ENCODE measurements at regions not wholly inside any gene's neighbourhood (a gene's known extent, or its start where the extent isn't known, plus 50 kb on each side); places are given as distances from the start of the nearest gene placed in this dataset.

- DNase-seq (ENCODE audit: low read depth): no peak
These were observed 50.4 kb downstream of the RTL9 start for GRCh38 chrX:110408949-110409588.

- no peak for DNase-seq (ENCODE audit: low read depth)
These were observed 51.3 kb downstream of the RTL9 start for GRCh38 chrX:110409925-110410324.

DNA sequence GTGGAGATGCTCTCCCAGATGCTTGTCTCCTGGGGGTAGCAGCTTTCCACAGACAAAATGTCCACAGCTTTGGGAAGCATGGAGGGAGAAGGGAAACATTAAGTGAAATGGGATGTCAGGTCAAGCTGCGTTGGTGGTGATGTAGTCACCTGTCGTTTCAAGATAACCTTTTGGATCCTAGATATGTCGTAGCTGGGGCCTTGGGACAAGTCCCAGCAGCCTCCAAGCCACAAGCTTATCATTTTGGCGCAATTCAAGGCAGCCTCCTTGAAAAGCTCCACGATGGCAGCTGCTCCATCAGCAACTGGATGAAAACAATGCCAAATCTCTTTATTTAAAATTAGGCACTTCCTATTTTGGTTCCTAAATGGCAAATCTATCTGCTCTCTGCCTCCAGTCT is 52.0 kb downstream of the RTL9 start:
- no peak for DNase-seq (ENCODE audit: low read depth)

DNA sequence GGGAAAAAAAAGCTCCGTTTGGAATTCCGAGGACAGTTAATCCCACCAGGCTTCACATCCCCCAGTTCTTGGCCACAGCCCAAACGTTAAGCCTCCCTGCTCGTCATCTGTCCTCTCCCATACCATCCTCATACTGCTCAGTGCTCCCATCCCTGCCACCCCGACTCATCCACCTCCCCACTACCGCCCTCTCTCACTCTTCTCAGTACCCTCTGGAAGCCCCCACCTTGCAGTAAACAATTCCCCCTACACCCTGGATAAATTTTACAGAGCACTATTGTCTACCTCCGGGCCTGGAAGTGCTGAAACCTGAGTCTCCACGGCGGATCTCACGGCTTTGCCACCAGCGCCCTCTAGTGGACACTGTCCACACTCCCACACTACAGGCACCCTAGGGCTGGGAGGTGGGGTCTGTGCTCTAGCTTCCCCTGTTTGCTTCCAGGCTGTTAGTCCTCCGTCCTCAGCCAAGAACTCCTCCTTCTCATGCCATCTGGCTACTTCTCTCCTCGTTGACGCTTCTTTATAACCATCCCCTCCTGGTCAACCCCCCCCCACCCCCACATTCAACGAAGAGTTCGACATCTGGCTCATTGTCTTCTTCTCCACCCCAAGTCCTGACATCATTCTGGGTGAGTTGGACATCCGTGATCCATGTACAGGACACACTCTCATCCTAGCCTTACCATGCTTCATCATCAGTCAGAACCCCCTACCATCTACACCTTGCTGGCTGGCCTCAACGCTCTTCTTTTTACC is 54.5 kb downstream of the RTL9 start:
- no peak for DNase-seq (ENCODE audit: low read depth)

- no peak for DNase-seq (ENCODE audit: low read depth)
These were observed 55.1 kb downstream of the RTL9 start for GRCh38 chrX:110413727-110414124.

DNA sequence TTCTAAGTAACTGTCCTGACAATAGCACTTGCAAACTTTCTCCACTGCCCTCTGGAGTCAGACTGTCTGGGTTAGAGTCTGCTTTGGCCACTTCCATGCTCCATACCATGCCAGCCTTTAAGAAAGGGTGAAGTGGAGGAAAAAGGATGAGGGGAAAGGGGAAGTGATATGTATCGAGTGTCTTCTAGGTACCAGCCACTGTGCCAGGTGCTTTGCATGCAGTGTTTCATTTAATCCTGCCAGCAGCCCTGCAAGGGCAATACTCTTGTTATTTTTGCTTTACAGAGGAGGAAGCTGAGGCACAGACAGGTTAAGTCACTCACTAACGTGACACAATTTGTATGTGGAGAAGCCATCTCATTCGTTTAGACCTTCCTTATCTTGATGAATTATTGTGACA is 55.6 kb downstream of the RTL9 start:
- no peak for DNase-seq (ENCODE audit: low read depth)

- DNase-seq (ENCODE audit: low read depth): peak; percentile 67
These were observed 56.2 kb downstream of the RTL9 start for GRCh38 chrX:110414679-110415439.

- peak; percentile 65 for DNase-seq (ENCODE audit: low read depth)
These were observed 57.0 kb downstream of the RTL9 start for GRCh38 chrX:110415440-110416170.

DNA sequence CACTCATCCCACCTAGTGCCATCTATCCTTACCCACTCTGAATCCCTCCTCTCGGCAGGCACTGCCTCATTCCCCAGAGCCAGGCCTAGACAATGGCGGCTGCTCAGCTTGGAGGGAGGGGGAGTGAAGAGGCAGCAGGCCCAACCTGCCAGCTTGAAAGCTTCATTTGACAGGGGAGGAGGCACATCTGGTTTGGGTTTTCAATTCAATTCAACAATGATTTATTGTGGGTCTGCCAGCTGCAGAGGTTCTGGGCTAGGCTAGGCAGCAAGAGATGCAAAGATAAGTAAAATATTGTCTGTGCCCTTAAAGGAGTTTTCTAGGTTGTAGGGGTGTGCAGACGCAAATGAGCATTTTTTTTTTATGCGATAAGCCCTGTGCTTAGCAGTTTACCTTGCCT is 58.5 kb downstream of the RTL9 start:
- no peak for DNase-seq (ENCODE audit: low read depth)

DNA sequence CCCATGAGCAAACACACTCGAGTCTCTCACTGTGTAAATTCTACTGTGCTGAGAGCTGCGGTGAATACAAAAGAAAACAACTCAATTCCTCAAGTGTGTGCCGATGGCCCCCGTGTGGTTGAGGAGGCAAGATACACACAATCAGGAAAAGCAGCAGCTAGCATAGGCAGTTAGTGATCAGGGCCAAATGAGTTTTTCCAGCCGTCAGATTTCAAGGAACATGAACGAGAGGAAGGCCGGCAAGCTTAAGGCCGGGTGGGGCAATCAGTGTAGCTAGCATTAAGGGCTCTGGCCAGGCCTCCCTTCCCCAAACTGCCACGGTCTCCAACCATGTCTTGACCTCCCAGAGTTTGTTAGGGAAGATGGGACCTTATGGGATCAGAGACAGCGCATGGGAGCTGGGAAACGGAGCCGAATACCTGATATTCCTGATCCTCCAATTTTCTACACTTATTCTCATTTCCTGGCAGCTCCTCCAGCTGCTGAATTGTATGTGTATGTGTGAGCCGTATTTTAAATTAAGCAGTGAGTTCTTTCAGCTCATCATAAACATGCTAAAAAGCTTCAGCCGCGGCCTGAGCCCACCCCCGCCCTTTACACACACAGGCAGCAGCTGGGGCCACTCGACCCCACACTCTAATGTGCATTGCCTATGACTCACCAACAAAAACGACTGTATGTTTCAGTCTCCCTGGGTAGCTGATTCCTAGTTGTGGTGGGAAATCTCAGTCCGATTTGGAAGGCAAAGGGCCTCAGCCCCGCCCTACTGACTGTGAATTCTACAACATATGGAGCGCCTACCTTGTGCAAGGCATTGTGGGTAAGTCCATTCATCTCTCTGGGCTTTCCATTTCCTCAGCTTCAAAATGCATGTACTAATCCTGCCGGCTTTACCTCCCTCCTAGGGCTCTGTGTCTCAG is 59.9 kb downstream of the RTL9 start:
- DNase-seq (ENCODE audit: low read depth): no peak

DNA sequence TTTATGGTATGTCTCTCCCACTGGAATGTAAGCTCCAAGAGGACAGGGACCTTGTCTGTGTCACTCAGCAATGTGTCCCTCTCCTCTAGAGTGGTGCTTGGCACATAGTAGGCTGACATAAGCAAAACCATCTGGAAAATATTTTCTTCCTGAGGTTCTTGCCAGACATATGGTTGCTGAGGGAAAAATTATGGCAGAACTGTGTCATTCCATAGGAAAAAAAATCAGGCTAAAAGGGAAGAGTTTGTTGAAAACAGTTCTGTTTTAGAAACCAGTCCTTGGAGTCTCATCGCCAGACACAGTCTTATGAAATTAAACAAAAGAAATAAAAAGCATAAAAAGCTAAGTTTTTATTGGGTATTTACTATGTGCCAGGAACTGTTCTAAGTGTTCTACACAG is 60.9 kb downstream of the RTL9 start:
- no peak for DNase-seq (ENCODE audit: low read depth)

DNA sequence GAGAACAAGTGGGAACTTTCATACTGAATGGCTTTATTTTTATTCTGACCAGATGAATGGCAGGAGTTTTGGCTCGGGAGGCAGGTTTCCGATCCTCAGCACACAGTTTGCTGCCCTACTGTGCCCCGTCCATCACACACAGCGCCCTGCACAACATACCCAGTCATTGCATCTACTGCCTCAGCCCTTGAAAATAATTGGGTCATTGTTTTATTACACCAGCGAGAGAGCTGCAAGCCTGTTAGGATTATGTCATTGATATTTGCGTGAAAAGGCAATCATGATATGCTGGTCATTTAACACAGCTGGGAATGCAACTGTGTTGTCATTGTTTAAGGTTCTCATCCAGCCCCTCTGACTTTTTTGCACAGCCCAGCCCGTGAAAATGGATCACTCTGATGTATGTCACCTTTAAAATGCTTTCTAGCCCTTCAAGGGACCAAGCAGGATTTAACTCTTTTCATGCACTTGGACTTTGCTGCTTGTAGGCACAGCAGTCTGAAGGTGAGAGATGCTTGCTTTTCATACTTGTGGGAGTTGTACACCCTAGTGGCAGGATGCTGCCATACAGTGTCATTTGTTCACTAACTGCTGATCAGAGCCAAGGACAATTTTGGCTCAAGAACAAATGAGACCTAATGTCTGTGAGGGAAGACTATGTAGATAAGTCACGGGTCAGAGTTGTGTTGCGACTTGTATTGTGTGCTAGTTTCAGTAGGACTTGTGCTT is 62.3 kb downstream of the RTL9 start:
- DNase-seq (ENCODE audit: low read depth): no peak

DNA sequence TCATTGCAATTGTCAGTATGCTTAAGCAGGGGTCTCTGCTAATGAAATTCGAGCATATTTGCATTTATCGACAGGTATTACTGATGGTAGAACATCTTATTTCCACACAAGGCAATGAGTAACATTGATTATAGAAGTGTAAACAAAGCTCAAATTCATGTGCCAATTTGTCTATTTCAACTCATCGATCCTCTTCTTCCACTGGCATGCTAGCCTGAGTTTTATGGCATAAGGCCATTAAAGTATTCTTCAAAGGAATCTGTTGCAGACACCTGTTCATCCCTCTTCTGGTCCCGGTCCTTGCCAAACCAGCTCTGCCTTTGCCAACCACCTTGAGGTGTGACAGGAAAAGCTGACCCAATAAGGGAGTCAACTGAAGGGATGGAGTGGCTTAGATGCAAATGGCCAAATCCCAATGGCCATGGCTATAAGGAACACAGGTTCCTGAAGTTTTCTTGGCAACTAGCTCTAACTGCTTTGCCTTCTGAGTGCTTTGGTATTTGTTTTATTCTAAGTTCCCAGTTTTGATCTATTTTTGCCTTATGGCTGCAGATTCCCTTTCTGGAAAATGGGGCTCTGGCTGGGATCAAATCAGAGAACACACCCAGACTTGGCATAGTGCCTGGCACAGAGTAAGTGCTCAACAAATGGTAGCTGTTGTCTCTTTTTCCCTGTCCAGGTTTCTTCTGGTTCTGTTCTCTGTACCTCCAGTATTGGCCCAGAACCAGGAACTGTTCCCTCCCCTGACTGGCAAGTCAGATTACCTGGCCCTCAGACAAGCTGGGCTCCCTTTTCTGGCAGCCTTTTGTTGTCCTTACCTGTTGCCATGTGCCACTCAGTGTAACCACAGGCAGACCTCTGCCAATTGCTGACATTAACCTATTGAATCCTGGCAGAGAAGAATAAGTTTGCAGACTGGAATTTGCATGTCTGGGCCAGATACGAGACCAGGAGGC is 63.1 kb downstream of the RTL9 start:
- DNase-seq (ENCODE audit: low read depth): no peak

GRCh38 chrX:110425222-110426154 is 66.8 kb downstream of the RTL9 start:
- no peak for DNase-seq (ENCODE audit: low read depth)

GRCh38 chrX:110426155-110426504 is 67.5 kb downstream of the RTL9 start:
- DNase-seq (ENCODE audit: low read depth): no peak

DNA sequence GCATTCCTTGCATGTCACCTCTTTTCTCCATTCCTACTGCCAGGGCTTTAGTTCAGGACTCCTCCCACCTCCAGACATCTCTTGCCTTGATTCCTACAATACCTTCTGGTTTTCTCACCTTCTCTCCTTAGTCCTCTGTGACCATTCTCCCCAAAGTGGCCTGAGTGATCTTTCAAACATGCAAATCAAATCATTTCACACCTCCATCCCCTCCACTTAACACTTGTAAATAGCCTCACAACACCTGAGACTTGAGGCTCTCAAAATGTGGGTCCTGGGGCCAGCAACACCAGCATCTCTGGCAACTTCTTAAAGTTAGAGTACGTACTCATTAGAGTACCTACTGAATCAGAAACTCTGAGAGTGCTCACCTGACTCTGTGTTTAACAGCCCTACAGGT is 68.4 kb downstream of the RTL9 start:
- no peak for DNase-seq (ENCODE audit: low read depth)

- no peak for DNase-seq (ENCODE audit: low read depth)
These were observed 69.5 kb downstream of the RTL9 start for GRCh38 chrX:110428144-110428543.

GRCh38 chrX:110430293-110431076 is 71.8 kb downstream of the RTL9 start:
- DNase-seq (ENCODE audit: low read depth): no peak

All from HS-5 (cell line).